Lower leg skin (tissue), 4 donors: ENCODE measurements at regions not wholly inside any gene's neighbourhood (a gene's known extent, or its start where the extent isn't known, plus 50 kb on each side); places are given as distances from the start of the nearest gene placed in this dataset.

Experiments used
- DNase-seq, 2 donors: peaks; one replicate each; pipeline ENCODE4 v3.0.0-alpha.2; 2019; ENCODE audit warnings: low spot score in 2 of 2
- H3K4me3 ChIP-seq: fragments of 200-600 bp; sonication (generic); 2 replicates; pipeline ENCODE4 v1.5.1; 2017; ENCODE audit warnings: mild to moderate bottlenecking, low read depth; ENCODE audit not compliant: poor library complexity, severe bottlenecking
- CTCF ChIP-seq, 3 donors: fragments of 450-650 bp; IDR thresholded peaks; one replicate each; pipeline ENCODE4 v1.5.1; 2016; ENCODE audit warnings: antibody characterized with exemption in 3 of 3, mild to moderate bottlenecking in 3 of 3, moderate library complexity in 2 of 3
- POLR2A ChIP-seq, 2 donors: fragments of 450-650 bp; IDR thresholded peaks; one replicate each; pipeline ENCODE4 v1.6.1; 2016 to 2017; ENCODE audit warnings: antibody characterized with exemption in 2 of 2, mild to moderate bottlenecking in 1 of 2, moderate library complexity in 1 of 2
- WGBS, 2 donors: methylation state at CpG; one replicate each; pipeline ENCODE4 v1.1.5; 2018; 5-methylcytosine and 5-hydroxymethylcytosine counted together
- intact Hi-C: fragments of 100-400 bp; cut with DNase I; formaldehyde crosslinking; loops from one replicate; pipeline ENCODE4 v1.15.0; 2023; ENCODE audit warnings: low total_unique reads

GRCh38 chr9:19517202-19517942 is 108.6 kb downstream of the ACER2 start:
- intact Hi-C loops: no loop called here
- WGBS, 2 donors: 80 to 88% methylated on average over 3 of the region's 3 CpGs
- no peak overlapping the region for H3K4me3 ChIP-seq
- DNase-seq: no peak
- no peak for TF ChIP-seq CTCF (IDR thresholded peaks at IDR 0.05)
- TF ChIP-seq POLR2A (IDR thresholded peaks at IDR 0.05): no peak

GRCh38 chr9:19516348-19516747 is 107.5 kb downstream of the ACER2 start:
- TF ChIP-seq POLR2A (IDR thresholded peaks at IDR 0.05): no peak
- no peak for TF ChIP-seq CTCF (IDR thresholded peaks at IDR 0.05)
- intact Hi-C loops: no loop called here
- WGBS, 2 donors: 75 to 79% methylated on average over 4 of the region's 4 CpGs
- no peak overlapping the region for H3K4me3 ChIP-seq
- DNase-seq: no peak

GRCh38 chr9:19513671-19514275 is 105.0 kb downstream of the ACER2 start:
- intact Hi-C loops: loop anchor here (5.0 kb wide), 2 partner anchors 164 to 244 kb away; no protein-coding TSS in a partner anchor
- TF ChIP-seq POLR2A (IDR thresholded peaks at IDR 0.05): no peak
- no peak for TF ChIP-seq CTCF (IDR thresholded peaks at IDR 0.05)
- H3K4me3 ChIP-seq: no peak overlapping the region
- WGBS, 2 donors: 67 to 75% methylated on average over 7 of the region's 7 CpGs
- DNase-seq: no peak

GRCh38 chr9:19512103-19512832 is 103.5 kb downstream of the ACER2 start:
- no peak overlapping the region for H3K4me3 ChIP-seq
- 56 to 57% methylated on average over 7 of the region's 7 CpGs for WGBS, 2 donors
- TF ChIP-seq CTCF (IDR thresholded peaks at IDR 0.05) (no peak), POLR2A (IDR thresholded peaks at IDR 0.05) (no peak)
- DNase-seq: no peak
- intact Hi-C loops: loop anchor here (5.0 kb wide), 2 partner anchors 165 to 245 kb away; no protein-coding TSS in a partner anchor

- H3K4me3 ChIP-seq: no peak overlapping the region
- intact Hi-C loops: loop anchor here (5.0 kb wide), 2 partner anchors 166 to 246 kb away; no protein-coding TSS in a partner anchor
- TF ChIP-seq CTCF (IDR thresholded peaks at IDR 0.05) (no peak), POLR2A (IDR thresholded peaks at IDR 0.05) (no peak)
- WGBS, 2 donors: 84 to 88% methylated on average over 3 of the region's 3 CpGs
- no peak for DNase-seq
These were observed 102.9 kb downstream of the ACER2 start for GRCh38 chr9:19511694-19512093.
